T-helper 2 cell treated with Interferon-gamma antibody and Interleukin-4, amounts not matched to agents 5 μg/mL and 100 μg/mL, for 36 hours (primary cell): ENCODE measurements at regions not wholly inside any gene's neighbourhood (a gene's known extent, or its start where the extent isn't known, plus 50 kb on each side); places are given as distances from the start of the nearest gene placed in this dataset.

Experiments
- DNase-seq: peaks from one replicate; pipeline ENCODE4 v3.0.0; 2021; ENCODE audit warnings: low spot score
- H3K27ac Mint-ChIP-seq: one replicate; pipeline ENCODE4 v1.8.0; 2021; ENCODE audit warnings: mild to moderate bottlenecking, mixed read lengths
- H3K27me3 Mint-ChIP-seq: one replicate; pipeline ENCODE4 v1.8.0; 2021; ENCODE audit warnings: low read depth, mixed read lengths
- H3K36me3 Mint-ChIP-seq: one replicate; pipeline ENCODE4 v1.8.0; 2021; ENCODE audit warnings: low read depth, mixed read lengths
- H3K4me1 Mint-ChIP-seq: one replicate; pipeline ENCODE4 v1.8.0; 2021; ENCODE audit warnings: low read depth, mixed read lengths
- H3K4me3 Mint-ChIP-seq: one replicate; pipeline ENCODE4 v1.8.0; 2022; ENCODE audit warnings: mild to moderate bottlenecking, moderate library complexity, mixed read lengths
- H3K9me3 Mint-ChIP-seq: one replicate; pipeline ENCODE4 v1.8.0; 2021; ENCODE audit warnings: mixed read lengths

DNA sequence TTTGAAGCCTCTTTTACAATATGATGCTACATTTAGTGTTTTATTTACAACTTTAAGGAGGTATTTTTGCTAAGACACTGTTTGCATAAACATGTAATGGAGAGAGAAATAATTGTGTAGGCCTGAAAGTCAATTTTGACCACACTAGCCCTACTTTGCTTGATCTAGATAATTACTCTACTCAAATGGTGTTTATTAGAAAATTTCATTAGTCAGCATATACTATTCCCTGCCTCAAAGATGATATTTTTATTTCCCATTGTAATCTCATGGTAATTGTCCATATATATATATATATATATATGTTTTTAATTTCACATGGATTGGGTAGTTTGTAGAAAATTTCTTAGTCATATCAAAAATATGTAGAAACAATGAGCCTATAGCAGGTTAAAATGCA is 632.2 kb downstream of the SATB2 start:
- Mint-ChIP-seq H3K27me3 (no peaks in the 10 kb centered on the region), H3K27ac (no peak overlapping the region), H3K4me1 (no peaks in the 10 kb centered on the region), H3K36me3 (no peaks in the 10 kb centered on the region), H3K4me3 (no peak overlapping the region), H3K9me3 (no peaks in the 10 kb centered on the region)
- DNase-seq, result no peak

DNA sequence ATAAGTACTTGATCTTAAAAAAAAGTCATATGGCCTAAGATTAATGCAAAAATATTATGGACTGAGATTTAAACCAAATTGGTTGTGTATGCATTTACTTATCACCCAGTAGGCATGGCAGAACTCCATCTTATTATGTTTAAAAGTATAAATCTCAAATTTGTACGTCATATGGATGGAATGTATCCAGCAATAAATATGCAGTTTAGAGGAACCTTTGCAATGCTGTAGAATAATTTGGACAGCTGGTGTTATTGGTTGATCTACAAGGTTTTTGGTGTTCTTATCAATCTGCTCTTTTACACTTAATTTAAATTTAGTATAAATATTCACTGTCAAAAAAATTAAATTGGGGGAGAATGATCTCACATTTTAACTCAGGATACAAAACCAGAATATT is 640.2 kb downstream of the SATB2 start:
- Mint-ChIP-seq H3K36me3 (no peaks in the 10 kb centered on the region), H3K4me3 (no peak overlapping the region), H3K27me3 (no peaks in the 10 kb centered on the region), H3K27ac (no peak overlapping the region), H3K9me3 (no peaks in the 10 kb centered on the region), H3K4me1 (no peaks in the 10 kb centered on the region)
- DNase-seq, result no peak

DNA sequence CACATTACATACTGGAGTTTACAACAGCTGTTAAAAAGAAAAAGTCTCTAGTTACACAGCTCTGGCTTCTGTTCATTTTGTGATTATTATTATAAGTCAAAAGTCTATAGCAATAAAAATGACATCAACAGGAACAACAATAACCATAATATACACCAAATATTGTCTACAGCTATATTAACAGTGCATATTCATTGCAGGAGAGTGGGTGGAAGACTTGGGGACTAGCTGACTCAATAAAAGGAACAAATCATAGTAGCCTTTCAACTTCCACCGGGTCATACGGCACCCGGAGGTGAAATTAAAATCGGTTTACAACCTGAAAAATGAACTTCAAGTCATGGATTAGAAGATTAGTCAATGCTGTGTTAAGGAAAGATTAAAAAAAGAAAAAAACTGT is 642.1 kb downstream of the SATB2 start:
- no peaks in the 10 kb centered on the region for H3K4me1 Mint-ChIP-seq
- no peaks in the 10 kb centered on the region for H3K27me3 Mint-ChIP-seq
- H3K9me3 Mint-ChIP-seq, result no peaks in the 10 kb centered on the region
- no peak for DNase-seq
- no peak overlapping the region for H3K27ac Mint-ChIP-seq
- no peak overlapping the region for H3K4me3 Mint-ChIP-seq
- H3K36me3 Mint-ChIP-seq, result no peaks in the 10 kb centered on the region

DNA sequence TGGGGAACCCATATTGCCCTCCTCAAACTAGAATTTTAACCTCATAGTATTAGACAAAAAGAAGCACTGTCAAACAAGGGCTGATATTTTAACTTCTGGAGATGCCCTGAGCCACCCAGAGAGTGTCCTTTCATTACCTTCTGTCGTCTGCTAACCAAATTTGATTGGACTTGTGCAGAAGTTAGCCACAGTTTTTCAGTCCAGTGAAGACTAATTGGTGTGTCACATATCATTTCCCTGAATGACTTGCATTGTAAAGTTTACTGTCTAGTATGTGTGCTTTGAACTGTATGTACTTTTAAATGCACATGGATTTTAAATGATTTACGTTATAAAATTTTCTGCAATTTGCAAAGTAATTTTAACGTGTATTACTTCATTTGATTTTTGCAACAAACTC is 646.5 kb downstream of the SATB2 start:
- Mint-ChIP-seq H3K4me3 (no peak overlapping the region), H3K27ac (no peak overlapping the region), H3K9me3 (no peaks in the 10 kb centered on the region), H3K4me1 (no peaks in the 10 kb centered on the region), H3K36me3 (no peaks in the 10 kb centered on the region), H3K27me3 (no peaks in the 10 kb centered on the region)
- no peak for DNase-seq

DNA sequence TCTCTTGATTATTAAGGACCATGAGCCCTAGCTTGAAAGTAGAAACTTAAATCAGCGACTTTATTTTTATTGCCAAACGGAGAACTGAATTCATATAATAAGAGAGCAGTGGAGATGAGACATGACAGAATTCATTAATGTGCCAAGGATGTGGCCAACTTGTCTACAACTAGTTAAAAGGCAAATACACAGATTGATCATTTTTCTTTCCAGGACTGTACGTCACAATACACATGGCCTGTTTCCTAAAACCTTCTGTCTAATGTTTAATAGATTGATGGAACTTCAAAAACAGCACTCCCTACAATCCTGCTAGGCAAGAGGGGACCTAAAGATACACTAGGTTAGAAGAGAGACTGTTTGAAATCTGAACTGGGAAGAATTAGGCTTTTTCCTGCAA is 647.8 kb downstream of the SATB2 start:
- no peaks in the 10 kb centered on the region for H3K27me3 Mint-ChIP-seq
- no peaks in the 10 kb centered on the region for H3K36me3 Mint-ChIP-seq
- no peak overlapping the region for H3K4me3 Mint-ChIP-seq
- no peaks in the 10 kb centered on the region for H3K9me3 Mint-ChIP-seq
- no peak overlapping the region for H3K27ac Mint-ChIP-seq
- no peaks in the 10 kb centered on the region for H3K4me1 Mint-ChIP-seq
- no peak for DNase-seq

DNA sequence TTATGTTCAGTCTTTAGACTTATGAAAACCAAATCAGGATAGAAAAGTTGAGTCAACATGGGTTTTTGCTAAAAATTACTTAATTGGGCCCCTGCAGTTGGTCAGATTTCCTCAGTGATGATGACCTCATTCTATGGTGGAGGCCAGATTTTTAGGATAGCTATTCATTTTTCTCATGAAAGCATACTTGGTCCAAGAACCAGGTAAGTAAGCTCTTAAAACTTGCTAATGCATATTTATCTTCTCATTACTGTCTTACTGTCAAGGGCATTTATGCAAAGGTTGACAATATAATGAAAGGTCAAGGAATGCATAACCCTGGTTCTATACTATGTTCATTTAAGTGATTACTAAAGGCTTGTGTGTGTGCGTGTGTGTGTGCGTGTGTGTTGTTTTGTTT is 650.6 kb downstream of the SATB2 start:
- H3K9me3 Mint-ChIP-seq, result no peaks in the 10 kb centered on the region
- no peaks in the 10 kb centered on the region for H3K27me3 Mint-ChIP-seq
- no peaks in the 10 kb centered on the region for H3K36me3 Mint-ChIP-seq
- H3K4me1 Mint-ChIP-seq, result no peaks in the 10 kb centered on the region
- no peak for DNase-seq
- no peak overlapping the region for H3K4me3 Mint-ChIP-seq
- no peak overlapping the region for H3K27ac Mint-ChIP-seq

DNA sequence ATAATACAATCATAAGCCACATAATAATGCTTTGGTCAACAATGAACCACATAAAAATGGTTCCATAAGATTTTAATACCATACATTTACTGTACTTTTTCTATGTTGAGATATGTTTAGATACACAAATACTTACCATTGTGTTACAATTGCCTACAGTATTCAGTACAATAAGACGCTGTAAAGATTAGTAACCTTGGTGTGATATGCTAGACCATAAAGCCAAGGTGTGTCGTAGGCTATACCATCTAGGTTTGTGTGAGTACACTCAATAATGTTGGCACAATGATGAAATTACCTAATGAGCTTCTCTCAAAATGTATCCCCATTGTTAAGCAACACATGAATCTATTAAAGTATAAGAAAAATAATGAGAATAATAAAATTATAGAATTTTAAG is 662.3 kb downstream of the SATB2 start:
- Mint-ChIP-seq H3K4me1 (no peaks in the 10 kb centered on the region), H3K36me3 (no peaks in the 10 kb centered on the region), H3K4me3 (no peak overlapping the region), H3K27me3 (no peaks in the 10 kb centered on the region), H3K27ac (no peak overlapping the region), H3K9me3 (no peaks in the 10 kb centered on the region)
- DNase-seq, result no peak

DNA sequence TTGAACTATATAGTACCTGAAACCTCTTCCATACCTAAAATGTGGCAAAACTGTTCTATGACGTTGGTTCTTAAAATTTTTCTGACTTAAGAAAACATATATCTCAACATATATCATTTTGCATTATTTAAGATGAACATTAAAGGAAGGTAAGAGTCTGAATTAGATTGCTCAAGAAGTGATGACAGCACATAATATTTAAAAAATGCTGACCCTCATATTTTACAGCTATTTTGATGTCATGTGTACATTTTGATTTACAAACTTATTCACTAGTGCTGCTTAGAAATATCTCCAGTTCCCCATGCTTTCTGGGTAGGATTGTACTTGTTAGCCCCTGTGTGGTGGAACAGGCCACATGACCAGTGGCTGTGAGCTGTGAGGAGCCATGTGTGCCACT is 666.1 kb downstream of the SATB2 start:
- H3K4me3 Mint-ChIP-seq, result no peak overlapping the region
- no peaks in the 10 kb centered on the region for H3K9me3 Mint-ChIP-seq
- no peaks in the 10 kb centered on the region for H3K36me3 Mint-ChIP-seq
- no peak for DNase-seq
- no peaks in the 10 kb centered on the region for H3K27me3 Mint-ChIP-seq
- H3K27ac Mint-ChIP-seq, result no peak overlapping the region
- H3K4me1 Mint-ChIP-seq, result no peaks in the 10 kb centered on the region

DNA sequence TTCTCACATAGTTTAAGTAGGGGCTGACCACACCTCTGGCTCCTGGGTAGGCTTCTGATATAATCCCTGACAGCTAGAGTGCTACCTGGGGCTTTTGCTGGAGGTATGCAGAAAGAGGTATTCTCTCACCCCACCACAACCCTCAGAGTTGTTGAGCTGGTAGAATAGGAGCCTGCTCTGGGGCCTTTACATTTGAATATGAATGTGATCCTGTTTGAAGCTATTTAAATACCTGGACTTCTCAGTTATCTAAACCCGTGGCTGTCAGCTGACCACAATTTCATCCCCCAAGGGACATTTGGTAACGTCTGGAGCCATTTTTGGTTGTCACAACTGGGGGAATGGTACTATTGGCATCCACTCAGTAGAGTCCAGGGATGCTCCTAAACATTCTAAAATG is 669.1 kb downstream of the SATB2 start:
- H3K9me3 Mint-ChIP-seq, result no peaks in the 10 kb centered on the region

DNA sequence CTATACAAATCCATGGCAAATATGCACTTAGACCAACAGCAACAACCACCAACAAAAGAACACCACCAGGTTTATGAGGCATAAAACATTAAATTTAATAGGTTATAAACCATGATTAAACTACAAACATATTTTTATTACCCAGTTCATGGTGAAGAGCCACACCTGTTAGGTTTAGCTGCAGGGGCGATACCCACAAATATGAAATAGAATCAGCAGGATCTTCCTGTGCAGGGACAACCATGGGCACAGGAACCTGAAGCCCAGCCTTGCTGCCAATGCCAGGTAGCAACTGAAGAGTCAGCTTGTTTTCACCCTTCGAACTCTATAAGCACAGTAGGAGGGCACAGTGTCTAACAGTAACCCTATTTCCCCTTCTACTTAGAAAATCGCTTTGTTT is 675.0 kb downstream of the SATB2 start:
- H3K27me3 Mint-ChIP-seq, result no peaks in the 10 kb centered on the region
- H3K9me3 Mint-ChIP-seq, result no peaks in the 10 kb centered on the region
- no peak overlapping the region for H3K4me3 Mint-ChIP-seq
- no peak for DNase-seq
- H3K36me3 Mint-ChIP-seq, result no peaks in the 10 kb centered on the region
- H3K4me1 Mint-ChIP-seq, result no peaks in the 10 kb centered on the region
- no peak overlapping the region for H3K27ac Mint-ChIP-seq

More for the DNA sequence above, 669.1 kb downstream of the SATB2 start:
- Mint-ChIP-seq H3K36me3 (no peaks in the 10 kb centered on the region), H3K4me1 (no peaks in the 10 kb centered on the region), H3K27ac (no peak overlapping the region), H3K27me3 (no peaks in the 10 kb centered on the region), H3K4me3 (no peak overlapping the region)
- no peak for DNase-seq

DNA sequence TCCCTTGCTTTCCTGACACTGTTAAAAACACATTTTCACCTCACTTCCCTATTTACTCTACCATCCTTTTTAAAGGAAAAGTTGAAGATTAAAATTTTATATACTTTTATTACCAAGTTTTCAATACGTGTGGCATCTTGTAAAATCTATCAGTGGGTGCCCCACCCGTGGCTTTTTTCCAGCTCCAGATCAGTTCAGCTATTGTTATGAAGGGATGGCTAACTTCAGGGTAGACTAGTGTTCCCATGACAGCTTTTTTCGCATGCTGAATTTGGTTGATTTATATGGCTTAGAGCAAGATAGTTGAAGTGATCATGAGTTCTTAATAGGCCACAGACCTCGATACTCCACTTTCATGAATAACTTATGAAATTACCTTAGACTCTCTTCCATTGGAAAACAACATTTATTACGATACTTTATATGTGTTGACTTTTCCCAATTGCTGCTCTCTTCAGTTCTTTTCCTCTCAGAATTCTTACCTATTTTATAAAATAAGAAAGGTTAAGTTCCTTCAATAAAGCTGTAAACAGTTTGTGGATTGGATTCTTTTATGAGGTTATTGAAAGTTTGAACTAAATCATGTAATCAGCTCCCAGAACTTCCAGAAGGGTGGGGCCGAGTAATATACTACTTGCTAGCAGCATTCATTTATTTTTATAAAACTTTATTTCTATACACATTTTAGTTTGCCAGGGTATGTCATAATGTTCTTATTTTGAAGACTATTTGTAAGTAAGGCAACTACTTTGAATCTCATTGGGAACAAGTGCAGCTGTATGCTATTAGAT is 680.9 kb downstream of the SATB2 start:
- no peak overlapping the region for H3K27ac Mint-ChIP-seq
- DNase-seq, result no peak
- H3K36me3 Mint-ChIP-seq, result no peaks in the 10 kb centered on the region
- no peak overlapping the region for H3K4me3 Mint-ChIP-seq
- H3K27me3 Mint-ChIP-seq, result no peaks in the 10 kb centered on the region
- no peaks in the 10 kb centered on the region for H3K9me3 Mint-ChIP-seq
- no peaks in the 10 kb centered on the region for H3K4me1 Mint-ChIP-seq

DNA sequence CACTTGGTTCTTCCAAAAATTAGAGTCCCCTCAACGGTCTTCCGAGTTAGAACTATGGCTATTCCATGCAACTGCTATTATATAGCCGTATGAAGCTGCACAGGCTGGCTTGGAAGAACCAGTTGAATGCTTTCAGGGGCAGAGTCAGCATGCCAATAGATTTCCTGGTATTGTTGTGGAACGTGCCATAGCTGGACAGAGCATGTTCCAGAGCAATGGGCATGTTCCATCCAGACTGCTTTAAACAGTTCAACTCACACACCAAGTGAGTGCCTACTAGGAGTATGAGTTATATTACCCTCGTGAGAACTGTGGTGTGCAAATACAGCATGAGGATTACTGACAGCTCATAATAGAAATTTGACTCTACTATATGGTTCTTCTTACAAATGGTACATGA is 682.0 kb downstream of the SATB2 start:
- no peak overlapping the region for H3K4me3 Mint-ChIP-seq
- H3K4me1 Mint-ChIP-seq, result no peaks in the 10 kb centered on the region
- H3K36me3 Mint-ChIP-seq, result no peaks in the 10 kb centered on the region
- H3K27me3 Mint-ChIP-seq, result no peaks in the 10 kb centered on the region
- DNase-seq, result no peak
- no peak overlapping the region for H3K27ac Mint-ChIP-seq
- H3K9me3 Mint-ChIP-seq, result no peaks in the 10 kb centered on the region

DNA sequence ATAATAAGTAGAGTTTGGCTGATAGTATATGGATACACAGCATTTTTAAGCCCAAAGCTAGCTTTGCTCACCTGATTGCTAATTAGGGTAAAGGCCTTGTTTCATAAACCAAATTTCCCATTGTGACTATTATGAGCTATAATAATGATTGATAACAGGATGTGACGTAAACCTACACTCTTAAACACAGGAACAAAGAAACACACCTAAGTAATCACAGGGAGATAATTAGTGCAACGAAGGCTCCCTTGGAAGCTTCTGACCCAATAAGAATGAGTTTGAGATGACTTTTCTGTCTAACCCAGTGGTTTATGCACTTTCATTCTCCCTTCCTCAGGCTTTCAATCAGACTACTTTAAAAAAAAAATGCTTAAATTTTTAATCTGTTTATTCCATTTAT is 683.2 kb downstream of the SATB2 start:
- Mint-ChIP-seq H3K9me3 (no peaks in the 10 kb centered on the region), H3K36me3 (no peaks in the 10 kb centered on the region), H3K27ac (no peak overlapping the region), H3K27me3 (no peaks in the 10 kb centered on the region), H3K4me3 (no peak overlapping the region), H3K4me1 (no peaks in the 10 kb centered on the region)
- no peak for DNase-seq

DNA sequence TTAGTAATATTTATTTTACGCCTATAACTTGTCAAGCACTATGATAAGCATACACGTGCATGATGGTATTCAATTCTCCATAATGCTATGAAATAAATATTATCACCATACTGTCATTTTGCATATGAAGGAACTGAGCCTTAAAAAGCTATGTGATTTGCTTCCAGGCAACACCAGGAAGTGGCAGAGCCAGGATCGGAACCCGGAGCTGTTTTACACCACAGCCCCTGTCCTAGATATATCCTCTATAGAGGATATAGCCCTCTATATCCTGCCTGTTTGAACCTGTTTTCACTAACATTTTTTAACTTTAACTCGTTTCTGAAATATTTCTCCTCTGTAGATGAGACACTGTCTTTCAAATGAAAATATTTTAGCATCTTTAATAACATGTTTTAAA is 690.0 kb downstream of the SATB2 start:
- no peak for DNase-seq
- no peaks in the 10 kb centered on the region for H3K4me1 Mint-ChIP-seq
- no peaks in the 10 kb centered on the region for H3K36me3 Mint-ChIP-seq
- no peak overlapping the region for H3K27ac Mint-ChIP-seq
- H3K4me3 Mint-ChIP-seq, result no peak overlapping the region
- no peaks in the 10 kb centered on the region for H3K27me3 Mint-ChIP-seq
- no peaks in the 10 kb centered on the region for H3K9me3 Mint-ChIP-seq

DNA sequence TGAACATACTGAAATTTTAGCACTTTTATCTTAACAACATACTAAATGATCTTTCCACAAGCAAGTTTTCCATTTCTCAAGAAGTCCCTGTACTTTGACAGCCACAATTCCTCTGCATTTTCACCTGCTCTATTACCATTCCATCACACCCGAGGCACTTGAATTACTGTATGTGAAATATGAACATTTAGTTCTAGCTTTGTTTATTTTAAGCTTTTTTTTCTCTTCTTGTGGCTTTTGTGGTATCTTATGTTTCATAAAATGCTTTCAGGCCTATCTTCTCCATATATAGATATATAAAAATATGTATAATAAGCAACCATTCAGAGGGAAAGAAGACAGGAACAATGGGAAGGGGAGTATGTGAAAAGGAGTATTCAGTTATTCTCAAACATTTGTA is 693.9 kb downstream of the SATB2 start:
- H3K27ac Mint-ChIP-seq, result no peak overlapping the region
- no peak overlapping the region for H3K4me3 Mint-ChIP-seq
- H3K36me3 Mint-ChIP-seq, result no peaks in the 10 kb centered on the region
- no peaks in the 10 kb centered on the region for H3K27me3 Mint-ChIP-seq
- DNase-seq, result no peak
- no peaks in the 10 kb centered on the region for H3K4me1 Mint-ChIP-seq
- H3K9me3 Mint-ChIP-seq, result no peaks in the 10 kb centered on the region
